ENCODE measurements at regions not wholly inside any gene's neighbourhood (a gene's known extent, or its start where the extent isn't known, plus 50 kb on each side); places are given as distances from the start of the nearest gene placed in this dataset.
A peak's percentile ranks its signal among the peaks of the same experiment; 100 is the strongest.

GRCh38 chr5:93070938-93071337 is 510.1 kb downstream of the NR2F1-AS1 start:
- POLR2A ChIA-PET = no interaction called here
- TF ChIP-seq, protein P1, sequence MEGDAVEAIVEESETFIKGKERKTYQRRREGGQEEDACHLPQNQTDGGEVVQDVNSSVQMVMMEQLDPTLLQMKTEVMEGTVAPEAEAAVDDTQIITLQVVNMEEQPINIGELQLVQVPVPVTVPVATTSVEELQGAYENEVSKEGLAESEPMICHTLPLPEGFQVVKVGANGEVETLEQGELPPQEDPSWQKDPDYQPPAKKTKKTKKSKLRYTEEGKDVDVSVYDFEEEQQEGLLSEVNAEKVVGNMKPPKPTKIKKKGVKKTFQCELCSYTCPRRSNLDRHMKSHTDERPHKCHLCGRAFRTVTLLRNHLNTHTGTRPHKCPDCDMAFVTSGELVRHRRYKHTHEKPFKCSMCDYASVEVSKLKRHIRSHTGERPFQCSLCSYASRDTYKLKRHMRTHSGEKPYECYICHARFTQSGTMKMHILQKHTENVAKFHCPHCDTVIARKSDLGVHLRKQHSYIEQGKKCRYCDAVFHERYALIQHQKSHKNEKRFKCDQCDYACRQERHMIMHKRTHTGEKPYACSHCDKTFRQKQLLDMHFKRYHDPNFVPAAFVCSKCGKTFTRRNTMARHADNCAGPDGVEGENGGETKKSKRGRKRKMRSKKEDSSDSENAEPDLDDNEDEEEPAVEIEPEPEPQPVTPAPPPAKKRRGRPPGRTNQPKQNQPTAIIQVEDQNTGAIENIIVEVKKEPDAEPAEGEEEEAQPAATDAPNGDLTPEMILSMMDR (IDR thresholded peaks at IDR 0.05; ENCODE audit: insufficient read depth, low read length, missing control alignments) = no peak
- DNase-seq (ENCODE audit: low read depth, low spot score) = no peak
- H3K4me3 ChIP-seq (ENCODE audit: low read depth, low read length) = no peak overlapping the region
- CTCF ChIA-PET = no interaction called here

GRCh38 chr5:93069276-93069675 is 511.7 kb downstream of the NR2F1-AS1 start:
- ChIA-PET CTCF (interaction anchor here (2.0 kb wide), 1 partner anchor 11 kb away, joined by 5 read pairs; no protein-coding TSS in a partner anchor), POLR2A (no interaction called here)
- DNase-seq (ENCODE audit: low read depth, low spot score) = no peak
- H3K4me3 ChIP-seq (ENCODE audit: low read depth, low read length) = no peak overlapping the region
- TF ChIP-seq, protein P1 (IDR thresholded peaks at IDR 0.05; ENCODE audit: insufficient read depth, low read length, missing control alignments) = no peak

DNA sequence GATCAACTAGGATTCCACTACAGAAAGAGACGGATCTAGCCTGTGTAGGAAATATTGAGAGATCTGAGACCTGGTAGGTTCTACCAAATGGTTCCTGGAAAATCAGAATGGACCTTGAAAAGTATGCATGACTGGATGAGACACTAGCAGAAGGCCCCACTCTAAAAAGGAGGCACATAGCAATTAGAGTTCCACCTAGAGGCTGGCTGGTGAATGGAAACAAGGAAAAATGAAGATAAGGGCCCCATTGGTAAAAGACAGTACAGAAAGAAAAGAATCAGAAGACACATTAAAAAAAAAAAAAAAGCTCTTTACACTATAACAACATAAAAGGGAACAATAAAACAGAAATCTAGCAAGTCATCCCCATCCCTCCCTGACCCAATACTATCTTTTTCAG is 518.5 kb downstream of the NR2F1-AS1 start:
- TF ChIP-seq, protein P1 (IDR thresholded peaks at IDR 0.05; ENCODE audit: insufficient read depth, low read length, missing control alignments) = no peak
- H3K4me3 ChIP-seq (ENCODE audit: low read depth, low read length) = no peak overlapping the region
- POLR2A ChIA-PET = interaction anchor here (0.7 kb wide), 1 partner anchor 1606 kb away, joined by 6 read pairs; no protein-coding TSS in a partner anchor
- CTCF ChIA-PET = interaction anchor here (0.6 kb wide), 1 partner anchor 8 kb away, joined by 3 read pairs; no protein-coding TSS in a partner anchor
- no peak for DNase-seq (ENCODE audit: low read depth, low spot score)

DNA sequence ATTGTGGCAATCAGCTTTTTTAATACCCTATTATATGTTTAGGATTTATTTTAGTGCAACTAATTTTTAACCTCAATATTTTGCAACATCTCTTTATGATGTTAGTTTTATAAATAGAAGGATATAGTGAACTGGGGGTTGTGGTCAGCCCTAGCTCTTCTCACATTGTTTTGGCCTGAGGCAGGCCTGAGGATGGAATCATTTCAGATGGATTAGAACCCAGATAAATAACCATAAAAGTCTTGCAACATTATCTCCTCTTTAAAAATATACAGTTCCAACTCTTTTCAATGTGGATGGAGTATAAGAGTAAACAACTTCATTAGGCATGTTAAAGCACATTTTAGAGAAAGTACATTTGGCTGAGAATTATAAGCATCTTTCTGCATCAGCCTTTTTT is 522.7 kb downstream of the NR2F1-AS1 start:
- CTCF ChIA-PET = interaction anchor here (1.7 kb wide), 1 partner anchor 10 kb away, joined by 5 read pairs; no protein-coding TSS in a partner anchor
- no peak overlapping the region for H3K4me3 ChIP-seq (ENCODE audit: low read depth, low read length)
- POLR2A ChIA-PET = no interaction called here
- peak; percentile 80 for DNase-seq (ENCODE audit: low read depth, low spot score)
- TF ChIP-seq, protein P1 (IDR thresholded peaks at IDR 0.05; ENCODE audit: insufficient read depth, low read length, missing control alignments) = no peak

GRCh38 chr5:93057311-93057710 is 523.7 kb downstream of the NR2F1-AS1 start:
- DNase-seq (ENCODE audit: low read depth, low spot score) = no peak
- ChIA-PET CTCF (interaction anchor here (1.7 kb wide), 1 partner anchor 11 kb away, joined by 5 read pairs; no protein-coding TSS in a partner anchor), POLR2A (no interaction called here)
- TF ChIP-seq, protein P1 (IDR thresholded peaks at IDR 0.05; ENCODE audit: insufficient read depth, low read length, missing control alignments) = no peak
- H3K4me3 ChIP-seq (ENCODE audit: low read depth, low read length) = no peak overlapping the region

GRCh38 chr5:93055971-93056370 is 525.0 kb downstream of the NR2F1-AS1 start:
- CTCF ChIA-PET = no interaction called here
- H3K4me3 ChIP-seq (ENCODE audit: low read depth, low read length) = no peak overlapping the region
- no peak for DNase-seq (ENCODE audit: low read depth, low spot score)
- POLR2A ChIA-PET = no interaction called here
- TF ChIP-seq, protein P1 (IDR thresholded peaks at IDR 0.05; ENCODE audit: insufficient read depth, low read length, missing control alignments) = no peak

Measured in AG04449 (cell line).